ENCODE measurements at regions not wholly inside any gene's neighbourhood (a gene's known extent, or its start where the extent isn't known, plus 50 kb on each side); places are given as distances from the start of the nearest gene placed in this dataset.

DNA sequence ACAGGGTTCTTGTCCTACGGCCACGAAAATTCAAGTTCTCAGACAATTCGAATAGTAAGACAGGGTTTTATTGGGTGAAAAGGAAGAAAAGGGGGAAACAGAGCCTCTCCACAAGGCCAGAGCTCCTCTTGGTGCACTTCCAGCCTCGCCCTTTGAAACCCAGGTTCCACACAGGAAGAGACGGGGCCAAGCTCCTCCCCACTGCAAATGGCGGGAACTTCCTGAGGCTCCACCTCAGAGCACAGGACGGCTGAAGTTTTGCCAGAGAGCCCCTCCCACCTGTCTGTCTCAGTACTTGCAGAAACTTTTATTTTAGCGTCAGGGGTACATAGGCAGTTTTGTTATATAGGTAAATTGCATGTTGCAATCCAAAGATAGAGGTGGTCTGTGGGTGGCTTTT lies 165.7 kb upstream of the CDH8 start:
- Histone ChIP-seq H3K4me3 (ENCODE audit: low read length) (no peak overlapping the region), H3K27me3 (ENCODE audit: control insufficient read depth in 1 of 2, insufficient read depth in 2 of 2, low read length in 2 of 2) (no peaks in the 10 kb centered on the region), H3K27ac (ENCODE audit: low read depth in 1 of 2, low read length in 2 of 2) (no peak overlapping the region), H3K9me3 (ENCODE audit: control insufficient read depth in 1 of 2, insufficient read depth in 1 of 2, low read length in 2 of 2) (peaks cover 5 to 7% of the 10 kb centered on the region in 2 experiments), H3K36me3 (ENCODE audit: insufficient read depth, low read length) (no peaks in the 10 kb centered on the region), H3K4me1 (ENCODE audit: insufficient read depth, low read length) (no peaks in the 10 kb centered on the region)
- H3K9me3 Mint-ChIP-seq: peaks cover 8% of the 10 kb centered on the region
- no peak overlapping the region for H3K4me3 Mint-ChIP-seq
- H3K27me3 Mint-ChIP-seq: no peaks in the 10 kb centered on the region
- no peak overlapping the region for H3K27ac Mint-ChIP-seq
- H3K4me1 Mint-ChIP-seq (ENCODE audit: low read depth): no peaks in the 10 kb centered on the region
- DNase-seq (no peak), ATAC-seq (ENCODE audit: poor library complexity) (no peak)
- TF ChIP-seq, protein P1, sequence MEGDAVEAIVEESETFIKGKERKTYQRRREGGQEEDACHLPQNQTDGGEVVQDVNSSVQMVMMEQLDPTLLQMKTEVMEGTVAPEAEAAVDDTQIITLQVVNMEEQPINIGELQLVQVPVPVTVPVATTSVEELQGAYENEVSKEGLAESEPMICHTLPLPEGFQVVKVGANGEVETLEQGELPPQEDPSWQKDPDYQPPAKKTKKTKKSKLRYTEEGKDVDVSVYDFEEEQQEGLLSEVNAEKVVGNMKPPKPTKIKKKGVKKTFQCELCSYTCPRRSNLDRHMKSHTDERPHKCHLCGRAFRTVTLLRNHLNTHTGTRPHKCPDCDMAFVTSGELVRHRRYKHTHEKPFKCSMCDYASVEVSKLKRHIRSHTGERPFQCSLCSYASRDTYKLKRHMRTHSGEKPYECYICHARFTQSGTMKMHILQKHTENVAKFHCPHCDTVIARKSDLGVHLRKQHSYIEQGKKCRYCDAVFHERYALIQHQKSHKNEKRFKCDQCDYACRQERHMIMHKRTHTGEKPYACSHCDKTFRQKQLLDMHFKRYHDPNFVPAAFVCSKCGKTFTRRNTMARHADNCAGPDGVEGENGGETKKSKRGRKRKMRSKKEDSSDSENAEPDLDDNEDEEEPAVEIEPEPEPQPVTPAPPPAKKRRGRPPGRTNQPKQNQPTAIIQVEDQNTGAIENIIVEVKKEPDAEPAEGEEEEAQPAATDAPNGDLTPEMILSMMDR (IDR thresholded peaks at IDR 0.05): no peak
- POLR2A ChIA-PET: no interaction called here
- CTCF ChIA-PET: no interaction called here
- intact Hi-C loops (cut with DNase I, micrococcal nuclease): no loop called here
- no peaks in the 10 kb centered on the region for H3K36me3 Mint-ChIP-seq (ENCODE audit: low read depth)

DNA sequence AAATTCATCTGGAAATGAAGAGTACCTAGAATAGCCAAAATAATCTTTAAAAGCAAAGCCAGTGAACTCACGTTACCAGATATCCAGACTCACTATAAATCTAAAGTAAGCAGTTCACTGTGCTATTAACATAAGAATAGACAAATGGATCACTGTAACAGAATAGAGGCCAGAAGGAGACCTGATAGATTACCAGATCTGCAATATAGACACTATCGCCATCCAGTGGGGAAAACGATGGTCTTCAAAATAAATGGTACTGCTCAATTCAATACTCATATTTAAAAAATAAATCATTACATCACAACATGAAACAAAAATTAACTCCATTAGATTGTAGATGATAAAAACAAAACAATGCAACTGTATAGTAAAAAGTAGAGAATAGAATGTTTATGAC lies 158.6 kb upstream of the CDH8 start:
- H3K27me3 ChIP-seq (ENCODE audit: control insufficient read depth in 1 of 2, insufficient read depth in 2 of 2, low read length in 2 of 2): no peaks in the 10 kb centered on the region
- ATAC-seq (ENCODE audit: poor library complexity) (no peak), DNase-seq (no peak)
- Mint-ChIP-seq H3K36me3 (ENCODE audit: low read depth) (no peaks in the 10 kb centered on the region), H3K4me1 (ENCODE audit: low read depth) (no peaks in the 10 kb centered on the region), H3K27me3 (no peaks in the 10 kb centered on the region), H3K27ac (no peak overlapping the region), H3K9me3 (peaks cover 9% of the 10 kb centered on the region), H3K4me3 (no peak overlapping the region)
- H3K4me1 ChIP-seq (ENCODE audit: insufficient read depth, low read length): no peaks in the 10 kb centered on the region
- CTCF ChIA-PET: no interaction called here
- POLR2A ChIA-PET: no interaction called here
- TF ChIP-seq, protein P1 (IDR thresholded peaks at IDR 0.05): no peak
- H3K27ac ChIP-seq (ENCODE audit: low read depth in 1 of 2, low read length in 2 of 2): no peak overlapping the region
- H3K9me3 ChIP-seq (ENCODE audit: control insufficient read depth in 1 of 2, insufficient read depth in 1 of 2, low read length in 2 of 2): peaks cover 5 to 10% of the 10 kb centered on the region in 2 experiments
- no peak overlapping the region for H3K4me3 ChIP-seq (ENCODE audit: low read length)
- H3K36me3 ChIP-seq (ENCODE audit: insufficient read depth, low read length): no peaks in the 10 kb centered on the region
- intact Hi-C loops (cut with DNase I, micrococcal nuclease): no loop called here

DNA sequence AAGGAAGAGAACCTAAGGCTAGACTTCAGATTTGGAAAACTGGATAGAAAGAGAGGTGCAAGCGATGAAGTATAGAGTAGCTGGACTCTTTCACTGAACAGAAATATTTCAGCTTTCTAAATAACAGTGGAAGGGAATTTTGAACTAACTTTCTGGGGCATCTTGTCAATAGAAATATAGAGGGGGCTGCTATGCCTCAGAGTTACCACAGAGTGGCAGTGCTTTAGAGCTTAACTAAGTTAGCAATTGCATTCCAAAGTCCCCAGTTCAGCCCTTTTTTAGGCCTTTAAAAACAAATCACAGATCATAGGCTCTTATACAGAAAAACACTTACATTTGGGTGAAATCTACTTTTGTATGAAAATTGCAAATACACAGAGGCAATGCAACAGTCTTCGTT lies 154.2 kb upstream of the CDH8 start:
- Histone ChIP-seq H3K27ac (ENCODE audit: low read depth in 1 of 2, low read length in 2 of 2) (no peak overlapping the region), H3K4me3 (ENCODE audit: low read length) (no peak overlapping the region), H3K4me1 (ENCODE audit: insufficient read depth, low read length) (no peaks in the 10 kb centered on the region), H3K36me3 (ENCODE audit: insufficient read depth, low read length) (no peaks in the 10 kb centered on the region), H3K9me3 (ENCODE audit: control insufficient read depth in 1 of 2, insufficient read depth in 1 of 2, low read length in 2 of 2) (peaks cover 3 to 4% of the 10 kb centered on the region in 2 experiments), H3K27me3 (ENCODE audit: control insufficient read depth in 1 of 2, insufficient read depth in 2 of 2, low read length in 2 of 2) (no peaks in the 10 kb centered on the region)
- ChIA-PET POLR2A (no interaction called here), CTCF (interaction anchor here (1.2 kb wide), 1 partner anchor 12 kb away, joined by 3 read pairs; no protein-coding TSS in a partner anchor)
- Mint-ChIP-seq H3K9me3 (peaks cover 15% of the 10 kb centered on the region), H3K4me1 (ENCODE audit: low read depth) (no peaks in the 10 kb centered on the region), H3K27ac (no peak overlapping the region), H3K27me3 (no peaks in the 10 kb centered on the region), H3K36me3 (ENCODE audit: low read depth) (no peaks in the 10 kb centered on the region), H3K4me3 (no peak overlapping the region)
- DNase-seq (no peak), ATAC-seq (ENCODE audit: poor library complexity) (no peak)
- TF ChIP-seq, protein P1 (IDR thresholded peaks at IDR 0.05): no peak
- intact Hi-C loops (cut with DNase I, micrococcal nuclease): no loop called here

All from CD4-positive, alpha-beta T cell (primary cell).